H1 (cell line): ENCODE measurements at regions not wholly inside any gene's neighbourhood (a gene's known extent, or its start where the extent isn't known, plus 50 kb on each side); places are given as distances from the start of the nearest gene placed in this dataset.

Experiments used
- CTCF ChIA-PET: fragments of 300-600 bp; sonication (Branson Sonifier 250); formaldehyde crosslinking; loops from one replicate; lab custom pipeline; 2021; ENCODE audit not compliant: partially characterized antibody; lab: Charles Lee
- POLR2A ChIA-PET: fragments of 300-600 bp; sonication (Branson Sonifier 250); formaldehyde crosslinking; loops from one replicate; lab custom pipeline; 2021; ENCODE audit warnings: inconsistent platforms; ENCODE audit not compliant: partially characterized antibody; lab: Charles Lee
- DNase-seq, 2 experiments: peaks; one replicate each; pipeline versions ENCODE4 v3.0.0 to v3.0.0-alpha.2; 2010 to 2022; ENCODE audit warnings: low spot score in 2 of 2, low read depth in 1 of 2, mixed read lengths in 1 of 2
- FAIRE-seq: peaks from 2 replicates; lab custom pipeline; 2011; peaks lifted over from hg19 to GRCh38; lab: Jason Lieb, UNC
- H2AFZ ChIP-seq: 2 replicates; pipeline ENCODE4 v1.8.1; 2012; ENCODE audit warnings: low read length, inconsistent platforms
- H2AK5ac ChIP-seq: 2 replicates; pipeline ENCODE4 v1.6.1; 2013; ENCODE audit warnings: low read depth, low read length
- H2BK120ac ChIP-seq: replicated peaks from 2 replicates; pipeline ENCODE3; 2013; ENCODE audit warnings: low read depth, low read length, inconsistent platforms
- H2BK12ac ChIP-seq: 2 replicates; pipeline ENCODE4 v1.6.1; 2013; ENCODE audit warnings: low read depth, low read length
- H2BK15ac ChIP-seq: 2 replicates; pipeline ENCODE4 v1.6.1; 2013; ENCODE audit warnings: low read length
- H2BK20ac ChIP-seq: 2 replicates; pipeline ENCODE4 v1.6.1; 2013; ENCODE audit warnings: low read length
- H2BK5ac ChIP-seq: 2 replicates; pipeline ENCODE4 v1.6.1; 2013; ENCODE audit warnings: low read depth, low read length
- H3K14ac ChIP-seq: 2 replicates; pipeline ENCODE4 v1.6.1; 2013; ENCODE audit warnings: inconsistent platforms; ENCODE audit not compliant: insufficient read length
- H3K18ac ChIP-seq: 2 replicates; pipeline ENCODE4 v1.6.1; 2013; ENCODE audit warnings: low read length; ENCODE audit errors: extremely low read depth
- H3K23ac ChIP-seq: 2 replicates; pipeline ENCODE4 v1.6.1; 2013; ENCODE audit warnings: inconsistent platforms; ENCODE audit not compliant: insufficient read length
- H3K23me2 ChIP-seq: 2 replicates; pipeline ENCODE4 v1.6.1; 2013; ENCODE audit warnings: low read depth, low read length
- H3K27ac ChIP-seq: 2 replicates; pipeline ENCODE4 v1.6.1; 2011; ENCODE audit warnings: low read depth, low read length, inconsistent platforms
- H3K27me3 ChIP-seq, 4 experiments: replicated peaks in 1 of 4; 1 replicate in 1 of 4; 2 replicates in 3 of 4; pipeline versions ENCODE4 v1.6.1 to v1.8.1; 2011 to 2013; ENCODE audit warnings: low read length in 3 of 4, mild to moderate bottlenecking in 3 of 4, inconsistent platforms in 2 of 4, mixed read lengths in 2 of 4, moderate library complexity in 1 of 4; ENCODE audit not compliant: control insufficient read depth in 3 of 4, insufficient read depth in 3 of 4; ENCODE audit errors: extremely low read depth in 1 of 4
- H3K36me3 ChIP-seq, 4 experiments: 2 replicates each; pipeline versions ENCODE4 v1.6.1 to v1.8.1; 2011 to 2013; ENCODE audit warnings: mild to moderate bottlenecking in 4 of 4, low read length in 3 of 4, moderate library complexity in 2 of 4, control low read depth in 1 of 4, inconsistent platforms in 1 of 4; ENCODE audit not compliant: insufficient read depth in 4 of 4, control insufficient read depth in 2 of 4
- H3K4ac ChIP-seq: replicated peaks from 2 replicates; pipeline ENCODE3; 2013; ENCODE audit warnings: low read length, low read depth, mixed read lengths, inconsistent platforms; ENCODE audit not compliant: insufficient read length
- H3K4me1 ChIP-seq, 4 experiments: replicated peaks in 1 of 4; 1 replicate in 1 of 4; 2 replicates in 3 of 4; pipeline versions ENCODE4 v1.6.1 to v1.8.1; 2011 to 2013; ENCODE audit warnings: low read length in 3 of 4, inconsistent platforms in 2 of 4, mixed read lengths in 1 of 4; ENCODE audit not compliant: insufficient read depth in 4 of 4, control insufficient read depth in 3 of 4
- H3K4me2 ChIP-seq, 2 experiments: 2 replicates each; pipeline versions ENCODE4 v1.6.1 to v1.8.1; 2011 to 2013; ENCODE audit warnings: low read depth in 2 of 2, low read length in 2 of 2, control low read depth in 1 of 2, inconsistent platforms in 1 of 2, mild to moderate bottlenecking in 1 of 2; ENCODE audit not compliant: insufficient read depth in 1 of 2
- H3K4me3 ChIP-seq, 4 experiments: fragments of 200-600, 300-600 bp in 1 of 4; sonication (generic), shearing (Covaris generic), sonication (Bioruptor Twin) in 1 of 4; 2 replicates each; pipeline versions ENCODE4 v1.5.1 to v1.8.1; 2011 to 2016; ENCODE audit warnings: low read length in 4 of 4, low read depth in 3 of 4, control low read depth in 2 of 4, inconsistent platforms in 2 of 4, mild to moderate bottlenecking in 2 of 4, mixed read lengths in 1 of 4, moderate library complexity in 1 of 4; ENCODE audit not compliant: insufficient read depth in 2 of 4; ENCODE audit errors: extremely low read depth in 1 of 4
- H3K56ac ChIP-seq: replicated peaks from 2 replicates; pipeline ENCODE3; 2013; ENCODE audit warnings: low read depth, mild to moderate bottlenecking, mixed read lengths, low read length, inconsistent platforms; ENCODE audit not compliant: insufficient read length
- H3K79me1 ChIP-seq: 2 replicates; pipeline ENCODE4 v1.6.1; 2013; ENCODE audit warnings: low read depth, low read length, control low read depth
- H3K79me2 ChIP-seq, 2 experiments: 2 replicates each; pipeline versions ENCODE4 v1.6.1 to v1.8.1; 2012 to 2013; ENCODE audit warnings: low read length in 2 of 2, mild to moderate bottlenecking in 2 of 2, inconsistent platforms in 1 of 2; ENCODE audit not compliant: insufficient read depth in 2 of 2, control insufficient read depth in 1 of 2
- H3K9ac ChIP-seq, 4 experiments: replicated peaks in 1 of 4; 1 replicate in 1 of 4; 2 replicates in 3 of 4; pipeline versions ENCODE4 v1.6.1 to v1.8.1; 2011 to 2013; ENCODE audit warnings: low read depth in 3 of 4, low read length in 3 of 4, control low read depth in 2 of 4, mild to moderate bottlenecking in 2 of 4, moderate library complexity in 2 of 4, inconsistent platforms in 1 of 4; ENCODE audit errors: extremely low read depth in 1 of 4
- H3K9me3 ChIP-seq, 2 experiments: 2 replicates each; pipeline versions ENCODE4 v1.6.1 to v1.8.1; 2012 to 2013; ENCODE audit warnings: mild to moderate bottlenecking in 2 of 2, moderate library complexity in 2 of 2, control low read depth in 1 of 2, inconsistent platforms in 1 of 2, low read depth in 1 of 2, low read length in 1 of 2, mixed read lengths in 1 of 2; ENCODE audit not compliant: insufficient read depth in 2 of 2
- H4K20me1 ChIP-seq, 2 experiments: replicated peaks in 1 of 2; 2 replicates each; pipeline versions ENCODE3 to v1.8.1; 2011 to 2013; ENCODE audit warnings: inconsistent platforms in 2 of 2, low read length in 2 of 2, mild to moderate bottlenecking in 1 of 2; ENCODE audit not compliant: insufficient read depth in 2 of 2, control insufficient read depth in 1 of 2
- H4K5ac ChIP-seq: 2 replicates; pipeline ENCODE4 v1.6.1; 2013; ENCODE audit warnings: low read length, low read depth, mixed read lengths, inconsistent platforms; ENCODE audit not compliant: insufficient read length
- H4K8ac ChIP-seq: 2 replicates; pipeline ENCODE4 v1.8.0; 2013; ENCODE audit warnings: mild to moderate bottlenecking, moderate library complexity, low read length, inconsistent platforms; ENCODE audit not compliant: insufficient read depth; ENCODE audit errors: extremely low read depth
- H4K91ac ChIP-seq: replicated peaks from 2 replicates; pipeline ENCODE3; 2013; ENCODE audit warnings: low read length, mixed read lengths, inconsistent platforms; ENCODE audit not compliant: insufficient read length
- CBX8 ChIP-seq: fragments of 300-800, 300-1000 bp; sonication (generic); IDR thresholded peaks from 2 replicates; pipeline ENCODE4 v1.7.1; 2016; ENCODE audit warnings: low read depth, low read length, borderline replicate concordance
- CHD2 ChIP-seq: IDR thresholded peaks from 2 replicates; pipeline ENCODE4 v1.6.1; 2012; ENCODE audit warnings: low read length, improper control_type of control experiment
- CTBP2 ChIP-seq: IDR thresholded peaks from 2 replicates; pipeline ENCODE4 v1.7.0; 2011; ENCODE audit warnings: borderline replicate concordance, mild to moderate bottlenecking, moderate library complexity, mixed read lengths, low read length; ENCODE audit not compliant: insufficient read depth, insufficient read length
- FOSL1 ChIP-seq: IDR thresholded peaks from 2 replicates; pipeline ENCODE4 v1.6.1; 2011; ENCODE audit warnings: mild to moderate bottlenecking, low read depth, low read length, moderate library complexity; ENCODE audit not compliant: insufficient read depth
- GABPA ChIP-seq: IDR thresholded peaks from 2 replicates; pipeline ENCODE4 v1.6.1; 2011; ENCODE audit warnings: mild to moderate bottlenecking, low read length, moderate library complexity, borderline replicate concordance; ENCODE audit not compliant: insufficient read depth
- HDAC6 ChIP-seq: IDR thresholded peaks from one replicate; pipeline ENCODE4 v1.7.1; 2012; ENCODE audit warnings: low read depth, mild to moderate bottlenecking, inconsistent platforms, low read length, moderate library complexity
- MAFK ChIP-seq: IDR thresholded peaks from 2 replicates; pipeline ENCODE4 v1.6.1; 2012; ENCODE audit warnings: low read depth, mild to moderate bottlenecking, improper control_type of control experiment, low read length
- SAP30 ChIP-seq: fragments of 300-600 bp; sonication (generic); IDR thresholded peaks from 2 replicates; pipeline ENCODE4 v1.7.1; 2012; ENCODE audit warnings: low read length, moderate library complexity, mild to moderate bottlenecking, inconsistent platforms; ENCODE audit not compliant: insufficient read depth, insufficient replicate concordance
- SP1 ChIP-seq: IDR thresholded peaks from 2 replicates; pipeline ENCODE4 v1.6.1; 2011; ENCODE audit warnings: low read depth, low read length
- SP2 ChIP-seq: IDR thresholded peaks from 2 replicates; pipeline ENCODE4 v1.6.1; 2012; ENCODE audit warnings: mild to moderate bottlenecking, low read length, inconsistent platforms
- SP4 ChIP-seq: IDR thresholded peaks from 2 replicates; pipeline ENCODE4 v1.6.1; 2012; ENCODE audit warnings: low read length, inconsistent platforms
- SUZ12 ChIP-seq: fragments of 200-600 bp; sonication (generic); IDR thresholded peaks from 2 replicates; pipeline ENCODE4 v1.6.1; 2012; ENCODE audit warnings: mild to moderate bottlenecking, inconsistent platforms, low read length, moderate library complexity, mixed read lengths
- TCF12 ChIP-seq: IDR thresholded peaks from 2 replicates; pipeline ENCODE4 v1.6.1; 2011; ENCODE audit warnings: low read depth, mild to moderate bottlenecking, low read length
- WGBS, 2 experiments: shearing (Covaris generic) in 1 of 2; methylation state at CpG; one replicate each; pipeline versions ENCODE4 v1.1.6 to v1.1.7; 2013 to 2015; ENCODE audit warnings: low lambda C conversion rate in 2 of 2, mixed read lengths in 2 of 2, inconsistent platforms in 1 of 2, low coverage in 1 of 2, missing lambda C conversion rate in 1 of 2; ENCODE audit not compliant: insufficient replicate concordance in 2 of 2, insufficient coverage in 1 of 2, insufficient read length in 1 of 2; ENCODE audit errors: extremely low coverage in 1 of 2, missing lambda C conversion rate in 1 of 2; 5-methylcytosine and 5-hydroxymethylcytosine counted together
- TF ChIP-seq, protein P1 (sequence below): IDR thresholded peaks from 2 replicates; pipeline ENCODE4 v1.6.1; 2011; ENCODE audit warnings: low read length, improper control_type of control experiment

DNA sequence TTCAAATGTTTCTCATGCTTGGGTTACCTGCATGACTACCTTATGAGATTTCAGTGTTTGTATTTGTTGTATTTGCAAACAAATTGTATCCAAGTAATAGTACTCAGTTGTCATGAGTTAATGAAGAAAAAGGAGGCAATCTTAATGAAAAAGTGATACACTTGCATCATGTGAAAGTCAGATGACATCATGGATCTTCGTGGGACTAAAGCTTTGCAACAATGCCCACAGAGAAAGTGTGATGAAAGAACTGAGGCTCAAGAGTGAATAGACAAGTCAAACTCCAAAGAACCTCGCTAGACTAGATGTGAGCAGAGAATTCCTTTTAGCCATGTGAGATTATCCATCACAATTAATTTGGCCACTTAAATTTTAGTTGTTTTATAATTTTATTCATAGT is 75.4 kb upstream of the ADRB2 start:
- Histone ChIP-seq H2AK5ac (no peak overlapping the region), H2BK120ac (no peak overlapping the region), H4K91ac (no peak overlapping the region), H3K18ac (no peak overlapping the region), H2BK5ac (no peak overlapping the region), H3K4ac (no peak overlapping the region), H3K4me2 (no peak overlapping the region), H3K9ac (no peak overlapping the region), H3K27ac (no peak overlapping the region), H2BK20ac (no peak overlapping the region), H4K20me1 (no peaks in the 10 kb centered on the region), H2AFZ (no peak overlapping the region), H3K79me2 (no peaks in the 10 kb centered on the region), H3K14ac (no peak overlapping the region), H3K36me3 (0 out of 8 replicates have a peak, but pooled peaks cover 0 to 3% (median 0%) of the 10 kb centered on the region in 4 experiments), H3K23ac (no peak overlapping the region), H3K9me3 (no peaks in the 10 kb centered on the region), H2BK12ac (no peak overlapping the region), H3K27me3 (no peaks in the 10 kb centered on the region), H3K23me2 (no peaks in the 10 kb centered on the region), H3K4me1 (no peaks in the 10 kb centered on the region), H2BK15ac (no peak overlapping the region), H4K5ac (no peak overlapping the region), H3K56ac (no peak overlapping the region), H3K4me3 (no peak overlapping the region), H3K79me1 (no peaks in the 10 kb centered on the region), H4K8ac (no peak overlapping the region)
- POLR2A ChIA-PET, result no interaction called here
- DNase-seq (no peak), FAIRE-seq (no peak)
- WGBS, 2 experiments, result 80% methylated on average over 2 of the region's 2 CpGs; no CpG with 5 or more reads in 1 of the 2 experiments
- CTCF ChIA-PET, result interaction anchor here (0.7 to 24.0 kb wide), 6 partner anchors 9 to 430 kb away, joined by 3 to 433 read pairs (median 7); no protein-coding TSS in a partner anchor
- TF ChIP-seq CBX8, result no peak
- no peak for TF ChIP-seq SUZ12
- TF ChIP-seq SP2, result no peak
- TF ChIP-seq GABPA, result no peak
- TF ChIP-seq HDAC6, result no peak
- TF ChIP-seq FOSL1, result no peak
- no peak for TF ChIP-seq SP4
- no peak for TF ChIP-seq TCF12
- TF ChIP-seq CHD2, result no peak
- no peak for TF ChIP-seq CTBP2
- TF ChIP-seq, protein P1, sequence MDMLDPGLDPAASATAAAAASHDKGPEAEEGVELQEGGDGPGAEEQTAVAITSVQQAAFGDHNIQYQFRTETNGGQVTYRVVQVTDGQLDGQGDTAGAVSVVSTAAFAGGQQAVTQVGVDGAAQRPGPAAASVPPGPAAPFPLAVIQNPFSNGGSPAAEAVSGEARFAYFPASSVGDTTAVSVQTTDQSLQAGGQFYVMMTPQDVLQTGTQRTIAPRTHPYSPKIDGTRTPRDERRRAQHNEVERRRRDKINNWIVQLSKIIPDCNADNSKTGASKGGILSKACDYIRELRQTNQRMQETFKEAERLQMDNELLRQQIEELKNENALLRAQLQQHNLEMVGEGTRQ, result no peak
- no peak for TF ChIP-seq SAP30
- no peak for TF ChIP-seq SP1
- TF ChIP-seq MAFK, result no peak
